ENCODE measurements at regions not wholly inside any gene's neighbourhood (a gene's known extent, or its start where the extent isn't known, plus 50 kb on each side); places are given as distances from the start of the nearest gene placed in this dataset.

GRCh38 chr4:164177153-164177552 lies 576.8 kb upstream of the SMIM31 start:
- no peaks in the 10 kb centered on the region for H3K4me1 Mint-ChIP-seq
- H3K27me3 Mint-ChIP-seq = no peaks in the 10 kb centered on the region
- H3K36me3 Mint-ChIP-seq = no peaks in the 10 kb centered on the region
- H3K4me3 Mint-ChIP-seq = no peak overlapping the region
- peaks cover 0 to 2% (median 0%) of the 10 kb centered on the region in 3 donors for H3K9me3 Mint-ChIP-seq
- H3K27ac Mint-ChIP-seq = no peak overlapping the region

GRCh38 chr4:164177753-164178152 lies 576.2 kb upstream of the SMIM31 start:
- no peak overlapping the region for H3K27ac Mint-ChIP-seq
- no peak overlapping the region for H3K4me3 Mint-ChIP-seq
- no peaks in the 10 kb centered on the region for H3K27me3 Mint-ChIP-seq
- no peaks in the 10 kb centered on the region for H3K36me3 Mint-ChIP-seq
- H3K4me1 Mint-ChIP-seq = no peaks in the 10 kb centered on the region
- peaks cover 0 to 2% (median 0%) of the 10 kb centered on the region in 3 donors for H3K9me3 Mint-ChIP-seq

- no peaks in the 10 kb centered on the region for H3K27me3 Mint-ChIP-seq
- no peak overlapping the region for H3K4me3 Mint-ChIP-seq
- no peaks in the 10 kb centered on the region for H3K36me3 Mint-ChIP-seq
- no peaks in the 10 kb centered on the region for H3K4me1 Mint-ChIP-seq
- peaks cover 0 to 4% (median 2%) of the 10 kb centered on the region in 3 donors for H3K9me3 Mint-ChIP-seq
- peak overlapping the region in 1 of 3 donors; percentile 5 for H3K27ac Mint-ChIP-seq
Observed at GRCh38 chr4:164188236-164188635, 565.7 kb upstream of the SMIM31 start.

GRCh38 chr4:164192844-164193243 lies 561.1 kb upstream of the SMIM31 start:
- Mint-ChIP-seq H3K4me1 (no peaks in the 10 kb centered on the region), H3K27me3 (no peaks in the 10 kb centered on the region), H3K4me3 (no peak overlapping the region), H3K36me3 (no peaks in the 10 kb centered on the region), H3K27ac (no peak overlapping the region), H3K9me3 (peaks cover 0 to 4% (median 2%) of the 10 kb centered on the region in 3 donors)

- H3K4me3 Mint-ChIP-seq = no peak overlapping the region
- H3K27me3 Mint-ChIP-seq = no peaks in the 10 kb centered on the region
- H3K9me3 Mint-ChIP-seq = peaks cover 0 to 4% (median 2%) of the 10 kb centered on the region in 3 donors
- no peaks in the 10 kb centered on the region for H3K36me3 Mint-ChIP-seq
- H3K4me1 Mint-ChIP-seq = no peaks in the 10 kb centered on the region
- H3K27ac Mint-ChIP-seq = no peak overlapping the region
Observed at GRCh38 chr4:164193676-164194075, 560.3 kb upstream of the SMIM31 start.

- no peaks in the 10 kb centered on the region for H3K27me3 Mint-ChIP-seq
- H3K36me3 Mint-ChIP-seq = no peaks in the 10 kb centered on the region
- H3K4me1 Mint-ChIP-seq = no peaks in the 10 kb centered on the region
- no peak overlapping the region for H3K4me3 Mint-ChIP-seq
- no peaks in the 10 kb centered on the region for H3K9me3 Mint-ChIP-seq
- H3K27ac Mint-ChIP-seq = no peak overlapping the region
Observed at GRCh38 chr4:164197556-164197955, 556.4 kb upstream of the SMIM31 start.

GRCh38 chr4:164203476-164203875 lies 550.5 kb upstream of the SMIM31 start:
- no peak overlapping the region for H3K4me3 Mint-ChIP-seq
- no peaks in the 10 kb centered on the region for H3K36me3 Mint-ChIP-seq
- H3K27me3 Mint-ChIP-seq = no peaks in the 10 kb centered on the region
- H3K4me1 Mint-ChIP-seq = peaks cover 0 to 2% (median 0%) of the 10 kb centered on the region in 3 donors
- H3K9me3 Mint-ChIP-seq = no peaks in the 10 kb centered on the region
- no peak overlapping the region for H3K27ac Mint-ChIP-seq

- Mint-ChIP-seq H3K27ac (no peak overlapping the region), H3K27me3 (no peaks in the 10 kb centered on the region), H3K4me1 (peaks cover 0 to 2% (median 0%) of the 10 kb centered on the region in 3 donors), H3K36me3 (no peaks in the 10 kb centered on the region), H3K9me3 (no peaks in the 10 kb centered on the region), H3K4me3 (no peak overlapping the region)
Observed at GRCh38 chr4:164204434-164204833, 549.5 kb upstream of the SMIM31 start.

- Mint-ChIP-seq H3K27me3 (no peaks in the 10 kb centered on the region), H3K36me3 (no peaks in the 10 kb centered on the region), H3K9me3 (no peaks in the 10 kb centered on the region), H3K4me3 (no peak overlapping the region), H3K4me1 (peaks cover 0 to 2% (median 0%) of the 10 kb centered on the region in 3 donors), H3K27ac (no peak overlapping the region)
Observed at GRCh38 chr4:164207460-164207859, 546.5 kb upstream of the SMIM31 start.

- H3K9me3 Mint-ChIP-seq = no peaks in the 10 kb centered on the region
Observed at GRCh38 chr4:164210377-164210776, 543.6 kb upstream of the SMIM31 start.

GRCh38 chr4:164212134-164212533 lies 541.8 kb upstream of the SMIM31 start:
- H3K4me3 Mint-ChIP-seq = no peak overlapping the region
- H3K27ac Mint-ChIP-seq = no peak overlapping the region
- no peaks in the 10 kb centered on the region for H3K9me3 Mint-ChIP-seq
- H3K36me3 Mint-ChIP-seq = no peaks in the 10 kb centered on the region
- no peaks in the 10 kb centered on the region for H3K4me1 Mint-ChIP-seq
- no peaks in the 10 kb centered on the region for H3K27me3 Mint-ChIP-seq

More at GRCh38 chr4:164210377-164210776, 543.6 kb upstream of the SMIM31 start:
- Mint-ChIP-seq H3K4me3 (no peak overlapping the region), H3K36me3 (no peaks in the 10 kb centered on the region), H3K27ac (no peak overlapping the region), H3K4me1 (no peaks in the 10 kb centered on the region), H3K27me3 (no peaks in the 10 kb centered on the region)

- Mint-ChIP-seq H3K27ac (no peak overlapping the region), H3K27me3 (no peaks in the 10 kb centered on the region), H3K4me1 (no peaks in the 10 kb centered on the region)
Observed at GRCh38 chr4:164212714-164213113, 541.2 kb upstream of the SMIM31 start.

GRCh38 chr4:164215113-164215741 lies 538.7 kb upstream of the SMIM31 start:
- Mint-ChIP-seq H3K4me3 (no peak overlapping the region), H3K9me3 (peaks cover 0 to 4% (median 2%) of the 10 kb centered on the region in 3 donors), H3K4me1 (no peaks in the 10 kb centered on the region), H3K27me3 (no peaks in the 10 kb centered on the region), H3K36me3 (no peaks in the 10 kb centered on the region), H3K27ac (no peak overlapping the region)

More at GRCh38 chr4:164212714-164213113, 541.2 kb upstream of the SMIM31 start:
- Mint-ChIP-seq H3K9me3 (no peaks in the 10 kb centered on the region), H3K36me3 (no peaks in the 10 kb centered on the region), H3K4me3 (no peak overlapping the region)

GRCh38 chr4:164221631-164222030 lies 532.3 kb upstream of the SMIM31 start:
- Mint-ChIP-seq H3K27ac (no peak overlapping the region), H3K36me3 (no peaks in the 10 kb centered on the region), H3K9me3 (peaks cover 0 to 4% (median 2%) of the 10 kb centered on the region in 3 donors), H3K4me3 (no peak overlapping the region), H3K27me3 (no peaks in the 10 kb centered on the region), H3K4me1 (no peaks in the 10 kb centered on the region)

- H3K4me3 Mint-ChIP-seq = no peak overlapping the region
- H3K27me3 Mint-ChIP-seq = no peaks in the 10 kb centered on the region
- H3K9me3 Mint-ChIP-seq = peaks cover 0 to 4% (median 0%) of the 10 kb centered on the region in 3 donors
- no peak overlapping the region for H3K27ac Mint-ChIP-seq
- no peaks in the 10 kb centered on the region for H3K36me3 Mint-ChIP-seq
- no peaks in the 10 kb centered on the region for H3K4me1 Mint-ChIP-seq
Observed at GRCh38 chr4:164224871-164225270, 529.1 kb upstream of the SMIM31 start.

GRCh38 chr4:164229255-164229654 lies 524.7 kb upstream of the SMIM31 start:
- Mint-ChIP-seq H3K27me3 (no peaks in the 10 kb centered on the region), H3K27ac (no peak overlapping the region)

More at GRCh38 chr4:164229255-164229654, 524.7 kb upstream of the SMIM31 start:
- Mint-ChIP-seq H3K9me3 (peaks cover 0 to 7% (median 0%) of the 10 kb centered on the region in 3 donors), H3K4me1 (no peaks in the 10 kb centered on the region), H3K36me3 (no peaks in the 10 kb centered on the region), H3K4me3 (no peak overlapping the region)
